GM12891 (cell line): ENCODE measurements at regions not wholly inside any gene's neighbourhood (a gene's known extent, or its start where the extent isn't known, plus 50 kb on each side); places are given as distances from the start of the nearest gene placed in this dataset.

Source experiments
- POLR2A ChIP-seq: IDR thresholded peaks from 2 replicates; pipeline ENCODE4 v1.6.1; 2011; ENCODE audit warnings: low read depth, low read length, control low read depth
- POLR2AphosphoS5 ChIP-seq: IDR thresholded peaks from 2 replicates; pipeline ENCODE4 v1.6.1; 2011; ENCODE audit warnings: low read depth, low read length, control low read depth
- SPI1 ChIP-seq: IDR thresholded peaks from 2 replicates; pipeline ENCODE4 v1.6.1; 2011; ENCODE audit warnings: low read depth, low read length, control low read depth
- TAF1 ChIP-seq: IDR thresholded peaks from 2 replicates; pipeline ENCODE4 v1.6.1; 2011; ENCODE audit warnings: low read depth, low read length, control low read depth

DNA sequence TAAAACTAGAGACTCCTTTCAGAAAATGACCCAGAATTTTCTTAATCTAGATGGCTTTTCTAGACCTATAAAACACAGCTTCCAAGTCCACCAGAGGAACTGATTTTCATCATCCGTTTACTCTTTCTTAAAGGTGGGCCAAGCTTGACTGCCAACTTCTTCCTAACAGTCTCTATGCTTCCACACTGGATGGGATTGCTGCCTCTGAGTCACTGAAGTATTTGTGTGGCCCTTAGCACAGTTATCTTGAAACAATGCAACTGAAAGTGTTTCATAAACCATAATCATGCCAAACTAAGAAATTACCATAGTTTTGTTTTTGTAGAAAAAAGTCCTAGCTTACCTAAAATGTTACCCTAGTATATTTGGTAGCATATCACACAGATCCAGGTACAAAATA lies 985.7 kb downstream of the TUSC7 start:
- no peak for TF ChIP-seq POLR2AphosphoS5
- TF ChIP-seq TAF1, result no peak
- TF ChIP-seq POLR2A, result no peak
- TF ChIP-seq SPI1, result no peak
